Aorta (tissue), 5 donors: ENCODE measurements at regions not wholly inside any gene's neighbourhood (a gene's known extent, or its start where the extent isn't known, plus 50 kb on each side); places are given as distances from the start of the nearest gene placed in this dataset.

Experiments used
- ATAC-seq: fragments of 200-7000 bp; cut with Tn5 transposase; one replicate; pipeline ENCODE4 v1.9.1; 2022; ENCODE audit warnings: moderate library complexity; ENCODE audit not compliant: low FRiP score
- DNase-seq, 2 donors: peaks; one replicate each; pipeline ENCODE4 v3.0.0-alpha.2; 2020
- H3K27ac ChIP-seq, 2 donors: one replicate each; pipeline ENCODE4 v1.5.1; 2013; ENCODE audit warnings: low read length in 2 of 2, mild to moderate bottlenecking in 2 of 2, moderate library complexity in 2 of 2, control low read depth in 1 of 2, inconsistent platforms in 1 of 2, low read depth in 1 of 2
- H3K27me3 ChIP-seq, 2 donors: one replicate each; pipeline ENCODE4 v1.6.1; 2013; ENCODE audit warnings: control low read depth in 1 of 2, low read length in 1 of 2, mild to moderate bottlenecking in 1 of 2, moderate library complexity in 1 of 2; ENCODE audit not compliant: insufficient read depth in 2 of 2, control insufficient read depth in 1 of 2
- H3K36me3 ChIP-seq, 2 donors: one replicate each; pipeline ENCODE4 v1.6.1; 2013; ENCODE audit warnings: control low read depth in 1 of 2, low read length in 1 of 2, mild to moderate bottlenecking in 1 of 2; ENCODE audit not compliant: insufficient read depth in 2 of 2, control insufficient read depth in 1 of 2
- H3K4me1 ChIP-seq, 2 donors: one replicate each; pipeline ENCODE4 v1.6.1; 2013; ENCODE audit warnings: low read length in 2 of 2, control low read depth in 1 of 2, mild to moderate bottlenecking in 1 of 2, moderate library complexity in 1 of 2; ENCODE audit not compliant: insufficient read depth in 2 of 2, control insufficient read depth in 1 of 2
- H3K4me3 ChIP-seq, 2 donors: one replicate each; pipeline ENCODE4 v1.5.1; 2013; ENCODE audit warnings: low read length in 2 of 2, control low read depth in 1 of 2, mild to moderate bottlenecking in 1 of 2
- H3K9me3 ChIP-seq: one replicate; pipeline ENCODE4 v1.6.1; 2013; ENCODE audit warnings: mild to moderate bottlenecking, low read length; ENCODE audit not compliant: control insufficient read depth
- WGBS, 2 donors: extraction: QIAGEN DNeasy Blood & Tissue Kit; methylation state at CpG; one replicate each; pipeline ENCODE4 v1.1.7; 2013; 5-methylcytosine and 5-hydroxymethylcytosine counted together
- intact Hi-C, 2 donors: fragments of 100-400 bp; cut with DNase I; formaldehyde crosslinking; loops; one replicate each; pipeline versions ENCODE4 v1.14.2 to v1.15.0; 2022
- donor health status: healthy with polysubstance abuse.
- donor health status: Bipolar disorder and iron deficiency.
- donor health status: DM: no; HTN: no; CAD: no.
- donor health status: DM: no; HTN: no; CAD: no.
- donor health status: DM: yes; HTN: yes; CAD: no.

DNA sequence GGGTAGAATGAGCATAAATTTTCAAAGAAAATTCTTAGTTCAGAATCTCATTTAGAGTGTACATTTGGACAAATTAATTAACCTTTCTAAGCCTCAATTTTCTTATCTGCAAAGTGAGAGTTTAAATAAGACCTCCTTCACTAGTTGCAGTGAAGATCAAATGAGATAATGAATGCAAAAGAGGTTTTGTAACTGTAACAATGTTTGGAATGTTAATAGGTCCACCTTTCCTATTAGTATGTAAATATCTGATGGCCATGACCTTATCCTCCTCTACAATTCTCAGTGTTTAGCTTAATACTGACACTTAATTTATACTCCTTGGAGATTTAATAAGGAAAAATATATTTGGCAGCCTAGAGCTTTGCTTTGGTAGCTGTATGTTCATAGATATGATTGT lies 138.8 kb downstream of the GABRG1 start:
- Histone ChIP-seq H3K4me3 (no peak overlapping the region), H3K27me3 (no peaks in the 10 kb centered on the region), H3K9me3 (no peaks in the 10 kb centered on the region), H3K4me1 (no peaks in the 10 kb centered on the region), H3K27ac (no peak overlapping the region), H3K36me3 (no peaks in the 10 kb centered on the region)
- DNase-seq: no peak
- intact Hi-C loops: no loop called here
- ATAC-seq: no peak

DNA sequence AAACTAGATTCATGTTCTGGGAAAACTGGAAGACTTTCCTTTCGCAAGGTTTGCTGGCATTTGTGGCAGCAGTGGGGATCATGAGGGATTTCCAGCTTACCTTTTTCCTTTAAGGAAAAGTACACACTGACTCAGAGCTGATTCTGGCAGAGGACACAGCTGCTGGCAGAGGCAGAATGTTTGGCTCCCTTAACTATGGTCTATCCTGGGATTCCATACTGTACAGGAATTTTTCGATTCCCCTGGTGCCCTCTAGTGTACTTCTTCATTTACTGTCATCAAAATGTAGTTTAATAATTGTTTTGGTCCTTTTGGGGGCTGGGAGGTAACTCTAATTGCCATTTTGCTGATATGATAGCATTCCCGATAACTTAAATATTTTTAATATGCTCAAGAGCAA lies 152.7 kb downstream of the GABRG1 start:
- DNase-seq (no peak), ATAC-seq (no peak)
- intact Hi-C loops: no loop called here
- Histone ChIP-seq H3K27me3 (no peaks in the 10 kb centered on the region), H3K4me1 (no peaks in the 10 kb centered on the region), H3K9me3 (peaks cover 4% of the 10 kb centered on the region), H3K27ac (no peak overlapping the region), H3K4me3 (no peak overlapping the region), H3K36me3 (no peaks in the 10 kb centered on the region)
- 76 to 78% methylated on average over 3 of the region's 3 CpGs for WGBS, 2 donors

DNA sequence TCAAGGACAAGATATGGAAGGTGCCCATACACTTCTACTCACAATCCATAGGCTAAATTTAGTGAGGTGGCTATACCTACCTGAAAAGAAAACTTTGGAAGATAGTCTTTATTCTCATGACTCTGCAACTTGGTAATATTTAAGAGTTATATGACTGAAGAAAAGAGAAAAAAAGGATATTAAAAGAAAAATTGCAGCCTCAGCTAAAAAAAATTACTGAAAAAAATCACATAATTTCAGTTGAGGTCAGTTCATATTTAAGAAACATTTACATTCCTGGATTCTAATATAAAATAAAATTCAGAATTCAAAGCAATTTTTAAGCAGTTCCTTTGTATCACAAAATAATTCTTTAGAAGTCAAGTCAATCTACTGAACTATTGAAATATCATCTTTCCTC lies 166.5 kb downstream of the GABRG1 start:
- DNase-seq: no peak
- H3K36me3 ChIP-seq: no peaks in the 10 kb centered on the region
- no peak for ATAC-seq
- intact Hi-C loops: no loop called here
- H3K27ac ChIP-seq: no peak overlapping the region
- H3K4me3 ChIP-seq: no peak overlapping the region
- H3K27me3 ChIP-seq: no peaks in the 10 kb centered on the region
- H3K4me1 ChIP-seq: no peaks in the 10 kb centered on the region
- H3K9me3 ChIP-seq: no peaks in the 10 kb centered on the region

DNA sequence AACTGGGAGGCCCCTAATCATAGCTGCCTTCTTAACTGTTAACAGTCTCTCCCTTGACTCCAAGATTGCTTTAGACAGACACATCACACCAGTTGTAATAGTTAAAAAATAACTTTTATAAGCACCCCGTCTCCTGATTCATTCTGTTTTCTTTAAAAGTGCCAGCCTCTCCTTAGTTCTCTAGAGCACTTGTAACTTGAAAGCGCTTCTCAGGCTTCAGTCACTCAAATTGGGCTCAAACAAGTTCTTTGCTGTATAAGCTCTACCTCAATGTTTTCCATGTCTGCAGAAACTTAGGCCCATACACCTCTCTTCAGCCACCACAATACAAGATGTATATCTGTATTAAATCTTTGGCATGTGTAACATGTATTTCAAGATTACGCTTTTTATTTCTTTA lies 169.6 kb downstream of the GABRG1 start:
- Histone ChIP-seq H3K4me1 (no peaks in the 10 kb centered on the region), H3K4me3 (no peak overlapping the region), H3K27ac (no peak overlapping the region), H3K27me3 (no peaks in the 10 kb centered on the region), H3K36me3 (no peaks in the 10 kb centered on the region), H3K9me3 (no peaks in the 10 kb centered on the region)
- intact Hi-C loops: no loop called here
- DNase-seq (no peak), ATAC-seq (no peak)
- WGBS, 2 donors: 50 to 60% methylated on average over 3 of the region's 3 CpGs

DNA sequence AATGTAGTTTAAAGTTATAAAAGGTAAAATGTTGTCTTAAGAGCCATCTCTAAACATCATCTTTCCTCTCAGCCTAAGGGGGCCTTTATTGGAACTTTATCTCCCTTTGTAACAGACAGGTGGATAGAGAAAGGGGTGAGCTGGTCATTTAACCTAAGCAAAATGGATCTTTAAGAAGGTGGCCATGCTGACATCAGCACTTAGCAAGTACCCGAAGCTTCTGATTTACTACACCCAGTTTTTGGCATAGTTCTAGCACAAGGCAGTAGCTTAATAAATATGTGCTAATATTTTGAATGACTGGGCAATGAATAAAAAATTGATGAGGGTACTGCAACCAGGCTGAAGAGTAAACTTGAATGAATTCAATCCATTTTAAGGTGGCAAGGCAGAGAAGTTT lies 172.7 kb downstream of the GABRG1 start:
- Histone ChIP-seq H3K36me3 (no peaks in the 10 kb centered on the region), H3K27me3 (no peaks in the 10 kb centered on the region), H3K4me1 (no peaks in the 10 kb centered on the region), H3K4me3 (no peak overlapping the region), H3K27ac (no peak overlapping the region), H3K9me3 (no peaks in the 10 kb centered on the region)
- intact Hi-C loops: no loop called here
- ATAC-seq: no peak
- no peak for DNase-seq
- 56 to 63% methylated on average over 1 of the region's 1 CpG for WGBS, 2 donors

DNA sequence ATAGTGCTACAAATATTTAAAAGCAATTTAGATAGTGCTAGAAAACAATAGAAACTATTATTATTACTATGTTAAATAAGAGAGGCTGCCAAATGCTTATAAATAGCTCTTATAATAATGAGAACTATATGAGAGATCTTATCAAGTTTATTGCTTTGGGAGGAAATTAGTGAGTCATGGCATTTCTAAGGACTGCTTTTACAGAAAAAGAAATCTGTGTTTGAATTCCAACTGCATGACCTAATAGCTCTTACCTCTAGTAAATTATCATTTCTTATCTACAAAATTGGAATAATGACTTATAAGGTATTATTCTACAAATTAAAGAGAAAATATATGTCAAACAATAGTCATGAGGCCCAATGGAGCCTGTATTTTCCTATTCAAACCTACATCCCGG lies 177.2 kb downstream of the GABRG1 start:
- ATAC-seq (no peak), DNase-seq (no peak)
- no peak overlapping the region for H3K4me3 ChIP-seq
- no peaks in the 10 kb centered on the region for H3K4me1 ChIP-seq
- no peaks in the 10 kb centered on the region for H3K36me3 ChIP-seq
- no peaks in the 10 kb centered on the region for H3K9me3 ChIP-seq
- 72 to 75% methylated on average over 1 of the region's 1 CpG for WGBS, 2 donors
- H3K27ac ChIP-seq: no peak overlapping the region
- no peaks in the 10 kb centered on the region for H3K27me3 ChIP-seq
- intact Hi-C loops: no loop called here

DNA sequence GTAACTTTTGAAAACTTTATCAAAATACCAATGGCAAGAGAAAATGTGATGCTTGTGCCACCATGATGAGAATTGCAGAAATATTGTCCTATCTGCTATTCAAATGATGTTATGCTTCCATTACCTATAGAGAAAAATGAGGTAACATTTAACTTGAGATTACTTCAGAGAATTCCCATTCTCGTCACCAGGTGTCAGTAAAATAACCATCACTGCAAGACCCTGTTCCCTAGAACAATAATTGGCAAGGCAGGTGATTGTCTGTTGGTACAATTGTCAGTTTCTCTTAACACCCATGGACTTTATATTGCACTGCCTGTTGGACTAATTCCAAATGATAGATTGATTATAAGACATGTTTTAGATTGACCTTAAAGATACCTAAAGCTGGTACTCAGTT lies 179.9 kb downstream of the GABRG1 start:
- Histone ChIP-seq H3K27ac (no peak overlapping the region), H3K4me1 (no peaks in the 10 kb centered on the region), H3K9me3 (no peaks in the 10 kb centered on the region), H3K36me3 (no peaks in the 10 kb centered on the region), H3K27me3 (no peaks in the 10 kb centered on the region), H3K4me3 (no peak overlapping the region)
- intact Hi-C loops: no loop called here
- ATAC-seq (no peak), DNase-seq (no peak)
- WGBS, 2 donors: 60 to 76% methylated on average over 1 of the region's 1 CpG

DNA sequence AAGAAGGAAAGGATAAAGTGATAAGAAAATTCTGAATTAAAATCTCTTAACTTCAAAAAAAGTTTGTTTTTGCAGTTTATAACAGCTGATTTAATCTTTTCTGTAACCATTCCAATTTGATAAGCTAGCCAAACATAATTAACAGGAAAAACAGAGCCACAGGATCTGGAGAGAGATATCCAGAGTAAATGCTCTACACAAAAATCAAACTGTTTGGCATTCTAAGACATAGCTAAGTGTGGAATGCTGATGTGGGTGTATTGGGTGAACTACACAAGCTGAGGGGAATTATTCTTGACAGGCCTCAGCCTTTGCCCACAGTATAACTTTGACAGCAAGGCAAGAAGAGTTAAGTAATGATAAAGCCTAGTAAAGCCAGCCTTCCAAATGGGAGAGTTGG lies 184.8 kb downstream of the GABRG1 start:
- Histone ChIP-seq H3K27ac (no peak overlapping the region), H3K27me3 (no peaks in the 10 kb centered on the region), H3K9me3 (no peaks in the 10 kb centered on the region), H3K4me1 (no peaks in the 10 kb centered on the region), H3K4me3 (no peak overlapping the region), H3K36me3 (no peaks in the 10 kb centered on the region)
- intact Hi-C loops: no loop called here
- ATAC-seq (no peak), DNase-seq (no peak)

DNA sequence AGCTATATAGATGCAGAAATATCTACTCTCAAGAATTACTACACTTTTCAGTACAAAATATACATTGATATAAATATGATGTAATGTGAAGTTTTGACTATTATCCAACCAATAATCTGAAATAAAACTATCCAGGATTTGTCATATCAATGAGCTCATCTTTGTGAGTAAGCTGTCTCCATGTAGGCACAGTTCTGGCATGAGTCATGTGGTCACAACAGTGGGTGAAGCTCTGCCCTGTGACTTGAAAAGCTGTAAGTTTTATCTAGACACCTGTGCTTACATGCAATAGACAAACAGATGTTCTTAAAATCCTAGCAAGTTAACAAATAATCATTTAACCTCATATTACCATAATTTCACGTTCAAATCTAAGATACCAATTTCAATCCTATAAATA lies 192.7 kb downstream of the GABRG1 start:
- H3K27ac ChIP-seq: no peak overlapping the region
- DNase-seq (no peak), ATAC-seq (no peak)
- no peak overlapping the region for H3K4me3 ChIP-seq
- intact Hi-C loops: no loop called here
- H3K4me1 ChIP-seq: no peaks in the 10 kb centered on the region
- H3K27me3 ChIP-seq: no peaks in the 10 kb centered on the region
- WGBS, 2 donors: 48 to 59% methylated on average over 1 of the region's 1 CpG
- no peaks in the 10 kb centered on the region for H3K9me3 ChIP-seq
- no peaks in the 10 kb centered on the region for H3K36me3 ChIP-seq

DNA sequence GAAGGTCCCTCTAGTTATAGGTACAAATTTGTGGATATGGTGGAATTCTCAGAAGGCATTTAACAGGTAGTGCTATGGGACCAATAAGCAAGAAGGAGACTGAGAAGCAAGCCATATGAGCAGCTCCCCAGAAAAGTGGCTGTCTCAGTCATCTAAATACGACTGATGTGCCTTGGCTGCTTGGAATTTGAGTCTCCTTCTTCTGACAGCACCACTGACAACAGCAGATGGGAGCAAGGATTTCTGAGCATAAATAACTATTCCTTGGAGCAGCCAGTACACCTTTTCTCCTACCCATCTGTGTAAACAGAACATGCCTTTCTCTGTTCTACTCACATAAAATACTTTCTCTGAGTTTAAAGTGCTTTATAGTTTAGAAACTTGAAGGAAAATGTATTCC lies 196.2 kb downstream of the GABRG1 start:
- Histone ChIP-seq H3K4me1 (no peaks in the 10 kb centered on the region), H3K4me3 (no peak overlapping the region), H3K27ac (no peak overlapping the region), H3K9me3 (no peaks in the 10 kb centered on the region), H3K27me3 (no peaks in the 10 kb centered on the region), H3K36me3 (no peaks in the 10 kb centered on the region)
- 48 to 50% methylated on average over 1 of the region's 1 CpG for WGBS, 2 donors
- no peak for DNase-seq
- intact Hi-C loops: no loop called here
- no peak for ATAC-seq
